SK-N-DZ (cell line): ENCODE measurements at regions not wholly inside any gene's neighbourhood (a gene's known extent, or its start where the extent isn't known, plus 50 kb on each side); places are given as distances from the start of the nearest gene placed in this dataset.

Source experiments
- DNase-seq: peaks from one replicate; pipeline ENCODE4 v3.0.0-alpha.2; 2015; ENCODE audit warnings: low spot score

- no peak for DNase-seq
Observed at GRCh38 chr17:69717214-69717613, 302.7 kb downstream of the MAP2K6 start.

- DNase-seq = no peak
Observed at GRCh38 chr17:69717819-69718218, 303.3 kb downstream of the MAP2K6 start.

GRCh38 chr17:69719474-69720048 is 305.1 kb downstream of the MAP2K6 start:
- no peak for DNase-seq

- no peak for DNase-seq
Observed at GRCh38 chr17:69722518-69722917, 308.0 kb downstream of the MAP2K6 start.

GRCh38 chr17:69723316-69723715 is 308.8 kb downstream of the MAP2K6 start:
- DNase-seq = no peak

GRCh38 chr17:69723741-69724140 is 309.2 kb downstream of the MAP2K6 start:
- no peak for DNase-seq

GRCh38 chr17:69724238-69724637 is 309.7 kb downstream of the MAP2K6 start:
- DNase-seq = no peak

GRCh38 chr17:69725146-69725545 is 310.6 kb downstream of the MAP2K6 start:
- no peak for DNase-seq

- DNase-seq = no peak
Observed at GRCh38 chr17:69728816-69729215, 314.3 kb downstream of the MAP2K6 start.

- DNase-seq = no peak
Observed at GRCh38 chr17:69729944-69730343, 315.4 kb downstream of the MAP2K6 start.

- no peak for DNase-seq
Observed at GRCh38 chr17:69732272-69732918, 317.9 kb downstream of the MAP2K6 start.

GRCh38 chr17:69733171-69734012 is 318.9 kb downstream of the MAP2K6 start:
- DNase-seq = no peak

GRCh38 chr17:69734656-69735055 is 320.2 kb downstream of the MAP2K6 start:
- no peak for DNase-seq

GRCh38 chr17:69735285-69735684 is 320.8 kb downstream of the MAP2K6 start:
- no peak for DNase-seq

- no peak for DNase-seq
Observed at GRCh38 chr17:69743091-69743490, 328.6 kb downstream of the MAP2K6 start.

GRCh38 chr17:69744512-69745070 is 330.1 kb downstream of the MAP2K6 start:
- DNase-seq = no peak

GRCh38 chr17:69749911-69750310 is 325.1 kb upstream of the KCNJ16 start:
- no peak for DNase-seq

GRCh38 chr17:69757688-69758430 is 317.2 kb upstream of the KCNJ16 start:
- no peak for DNase-seq

GRCh38 chr17:69760562-69760961 is 314.5 kb upstream of the KCNJ16 start:
- no peak for DNase-seq

- DNase-seq = no peak
Observed at GRCh38 chr17:69761011-69761410, 314.0 kb upstream of the KCNJ16 start.

- DNase-seq = no peak
Observed at GRCh38 chr17:69761767-69762321, 313.2 kb upstream of the KCNJ16 start.
